ENCODE measurements at regions not wholly inside any gene's neighbourhood (a gene's known extent, or its start where the extent isn't known, plus 50 kb on each side); places are given as distances from the start of the nearest gene placed in this dataset.

DNA sequence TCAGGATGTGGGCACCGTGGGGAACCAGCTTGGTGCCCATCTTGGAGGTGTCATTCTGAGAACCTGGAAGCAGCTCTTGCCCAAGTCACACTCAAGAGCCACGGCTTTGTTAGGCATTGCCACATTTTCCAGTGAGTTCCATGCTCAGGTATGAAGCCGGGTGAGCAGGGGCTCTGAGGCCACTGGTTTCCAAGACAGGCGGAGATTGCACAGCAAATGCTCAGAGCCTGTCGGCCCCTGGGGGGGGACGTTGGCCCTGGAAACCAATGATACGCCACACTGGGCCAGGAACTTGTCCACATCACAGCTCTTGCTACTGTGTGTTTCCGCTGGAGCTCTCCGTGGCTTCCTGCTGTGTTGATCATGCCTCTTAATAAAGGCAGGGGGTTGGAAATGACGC, 52.5 kb upstream of the SALL3 start:
- no peak overlapping the region for H3K4me2 ChIP-seq (replicated peaks; ENCODE audit: extremely low read depth, low read length, poor library complexity, severe bottlenecking)
- no peak for DNase-seq
- Mint-ChIP-seq H3K27ac (no peak overlapping the region), H3K4me1 (no peaks in the 10 kb centered on the region), H3K9me3 (peaks cover 0 to 14% (median 9%) of the 10 kb centered on the region in 7 donors), H3K4me3 (no peak overlapping the region), H3K27me3 (ENCODE audit: low read depth in 3 of 3) (peaks cover 0 to 4% (median 0%) of the 10 kb centered on the region in 3 donors), H3K36me3 (no peaks in the 10 kb centered on the region)
- H3K9me3 ChIP-seq (replicated peaks in 1 of 2; ENCODE audit: control insufficient read depth in 1 of 2, insufficient read depth in 1 of 2, low read length in 2 of 2): peaks cover 0 to 12% of the 10 kb centered on the region in 2 donors
- WGBS (ENCODE audit: insufficient coverage): 77% methylated on average over 10 of the region's 10 CpGs
- H4K20me1 ChIP-seq (ENCODE audit: insufficient read depth, low read length): no peaks in the 10 kb centered on the region
- TF ChIP-seq, protein P1, sequence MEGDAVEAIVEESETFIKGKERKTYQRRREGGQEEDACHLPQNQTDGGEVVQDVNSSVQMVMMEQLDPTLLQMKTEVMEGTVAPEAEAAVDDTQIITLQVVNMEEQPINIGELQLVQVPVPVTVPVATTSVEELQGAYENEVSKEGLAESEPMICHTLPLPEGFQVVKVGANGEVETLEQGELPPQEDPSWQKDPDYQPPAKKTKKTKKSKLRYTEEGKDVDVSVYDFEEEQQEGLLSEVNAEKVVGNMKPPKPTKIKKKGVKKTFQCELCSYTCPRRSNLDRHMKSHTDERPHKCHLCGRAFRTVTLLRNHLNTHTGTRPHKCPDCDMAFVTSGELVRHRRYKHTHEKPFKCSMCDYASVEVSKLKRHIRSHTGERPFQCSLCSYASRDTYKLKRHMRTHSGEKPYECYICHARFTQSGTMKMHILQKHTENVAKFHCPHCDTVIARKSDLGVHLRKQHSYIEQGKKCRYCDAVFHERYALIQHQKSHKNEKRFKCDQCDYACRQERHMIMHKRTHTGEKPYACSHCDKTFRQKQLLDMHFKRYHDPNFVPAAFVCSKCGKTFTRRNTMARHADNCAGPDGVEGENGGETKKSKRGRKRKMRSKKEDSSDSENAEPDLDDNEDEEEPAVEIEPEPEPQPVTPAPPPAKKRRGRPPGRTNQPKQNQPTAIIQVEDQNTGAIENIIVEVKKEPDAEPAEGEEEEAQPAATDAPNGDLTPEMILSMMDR (IDR thresholded peaks at IDR 0.05): no peak
- no peaks in the 10 kb centered on the region for H3K79me2 ChIP-seq (ENCODE audit: insufficient read depth, low read length)
- intact Hi-C loops (cut with micrococcal nuclease): no loop called here
- H3K27me3 ChIP-seq (ENCODE audit: control insufficient read depth in 2 of 2, insufficient read depth in 2 of 2, low read length in 2 of 2): no peaks in the 10 kb centered on the region
- H3K4me3 ChIP-seq (replicated peaks in 1 of 3; ENCODE audit: low read depth in 2 of 3, low read length in 3 of 3): no peak overlapping the region
- H3K36me3 ChIP-seq (replicated peaks in 1 of 2; ENCODE audit: control insufficient read depth in 1 of 2, insufficient read depth in 2 of 2, low read length in 2 of 2): no peaks in the 10 kb centered on the region
- no peak overlapping the region for H3K27ac ChIP-seq (ENCODE audit: low read depth in 1 of 2, low read length in 2 of 2)
- H3K9ac ChIP-seq (ENCODE audit: insufficient read depth, low read length, poor library complexity, severe bottlenecking): no peak overlapping the region
- no peaks in the 10 kb centered on the region for H3K4me1 ChIP-seq (ENCODE audit: control insufficient read depth in 1 of 2, insufficient read depth in 2 of 2, low read length in 2 of 2)
- no peak overlapping the region for H2AFZ ChIP-seq (ENCODE audit: insufficient read depth, low read depth, low read length, poor library complexity, severe bottlenecking)

- H3K27ac Mint-ChIP-seq: no peak overlapping the region
- Histone ChIP-seq H3K27me3 (ENCODE audit: control insufficient read depth in 2 of 2, insufficient read depth in 2 of 2, low read length in 2 of 2) (no peaks in the 10 kb centered on the region), H3K9me3 (replicated peaks in 1 of 2; ENCODE audit: control insufficient read depth in 1 of 2, insufficient read depth in 1 of 2, low read length in 2 of 2) (peaks cover 0 to 12% of the 10 kb centered on the region in 2 donors), H4K20me1 (ENCODE audit: insufficient read depth, low read length) (no peaks in the 10 kb centered on the region), H3K4me3 (replicated peaks in 1 of 3; ENCODE audit: low read depth in 2 of 3, low read length in 3 of 3) (no peak overlapping the region), H3K9ac (ENCODE audit: insufficient read depth, low read length, poor library complexity, severe bottlenecking) (no peak overlapping the region), H3K36me3 (replicated peaks in 1 of 2; ENCODE audit: control insufficient read depth in 1 of 2, insufficient read depth in 2 of 2, low read length in 2 of 2) (no peaks in the 10 kb centered on the region), H3K79me2 (ENCODE audit: insufficient read depth, low read length) (no peaks in the 10 kb centered on the region), H2AFZ (ENCODE audit: insufficient read depth, low read depth, low read length, poor library complexity, severe bottlenecking) (no peak overlapping the region), H3K27ac (ENCODE audit: low read depth in 1 of 2, low read length in 2 of 2) (no peak overlapping the region), H3K4me1 (ENCODE audit: control insufficient read depth in 1 of 2, insufficient read depth in 2 of 2, low read length in 2 of 2) (no peaks in the 10 kb centered on the region), H3K4me2 (replicated peaks; ENCODE audit: extremely low read depth, low read length, poor library complexity, severe bottlenecking) (no peak overlapping the region)
- peaks cover 0 to 14% (median 9%) of the 10 kb centered on the region in 7 donors for H3K9me3 Mint-ChIP-seq
- H3K4me1 Mint-ChIP-seq: no peaks in the 10 kb centered on the region
- no peak for DNase-seq
- no peaks in the 10 kb centered on the region for H3K36me3 Mint-ChIP-seq
- peaks cover 0 to 4% (median 1%) of the 10 kb centered on the region in 3 donors for H3K27me3 Mint-ChIP-seq (ENCODE audit: low read depth in 3 of 3)
- no peak overlapping the region for H3K4me3 Mint-ChIP-seq
- TF ChIP-seq, protein P1 (IDR thresholded peaks at IDR 0.05): no peak
- 93% methylated on average over 10 of the region's 11 CpGs for WGBS (ENCODE audit: insufficient coverage)
- intact Hi-C loops (cut with micrococcal nuclease): no loop called here
Measured at GRCh38 chr18:78927616-78928015, 52.0 kb upstream of the SALL3 start.
